GM20000 (cell line): ENCODE measurements at regions not wholly inside any gene's neighbourhood (a gene's known extent, or its start where the extent isn't known, plus 50 kb on each side); places are given as distances from the start of the nearest gene placed in this dataset.
"Not testable (repeated sequence)": the region's sequence is repeated elsewhere in the genome, so short reads cannot be mapped to it uniquely, and the experiment has no call there.

Source experiments
- DNase-seq: peaks from one replicate; pipeline ENCODE4 v3.0.0; 2012; ENCODE audit warnings: low spot score
- CTCF ChIP-seq: IDR thresholded peaks from 2 replicates; pipeline ENCODE4 v1.5.1; 2012; ENCODE audit warnings: mild to moderate bottlenecking, control low read depth; ENCODE audit errors: extremely low read depth, missing control alignments

- TF ChIP-seq CTCF: no peak
Measured at GRCh38 chr3:22399566-22399965, 648.6 kb upstream of the ZNF385D start.

GRCh38 chr3:22401499-22401898, 650.5 kb upstream of the ZNF385D start:
- DNase-seq: no peak
- TF ChIP-seq CTCF: no peak

More at GRCh38 chr3:22399566-22399965, 648.6 kb upstream of the ZNF385D start:
- DNase-seq: no peak

- TF ChIP-seq CTCF: no peak
- no peak for DNase-seq
Measured at GRCh38 chr3:22414239-22414638, 663.2 kb upstream of the ZNF385D start.

- DNase-seq: not testable (repeated sequence)
Measured at GRCh38 chr3:22416838-22417446, 665.9 kb upstream of the ZNF385D start.

- no peak for TF ChIP-seq CTCF
- DNase-seq: no peak
Measured at GRCh38 chr3:22419261-22419660, 668.3 kb upstream of the ZNF385D start.

GRCh38 chr3:22421589-22421988, 670.6 kb upstream of the ZNF385D start:
- no peak for TF ChIP-seq CTCF
- DNase-seq: no peak

GRCh38 chr3:22431334-22431733, 680.3 kb upstream of the ZNF385D start:
- TF ChIP-seq CTCF: no peak
- DNase-seq: no peak

- no peak for TF ChIP-seq CTCF
- DNase-seq: no peak
Measured at GRCh38 chr3:22439626-22440025, 688.6 kb upstream of the ZNF385D start.
